ENCODE measurements at regions not wholly inside any gene's neighbourhood (a gene's known extent, or its start where the extent isn't known, plus 50 kb on each side); places are given as distances from the start of the nearest gene placed in this dataset.

DNA sequence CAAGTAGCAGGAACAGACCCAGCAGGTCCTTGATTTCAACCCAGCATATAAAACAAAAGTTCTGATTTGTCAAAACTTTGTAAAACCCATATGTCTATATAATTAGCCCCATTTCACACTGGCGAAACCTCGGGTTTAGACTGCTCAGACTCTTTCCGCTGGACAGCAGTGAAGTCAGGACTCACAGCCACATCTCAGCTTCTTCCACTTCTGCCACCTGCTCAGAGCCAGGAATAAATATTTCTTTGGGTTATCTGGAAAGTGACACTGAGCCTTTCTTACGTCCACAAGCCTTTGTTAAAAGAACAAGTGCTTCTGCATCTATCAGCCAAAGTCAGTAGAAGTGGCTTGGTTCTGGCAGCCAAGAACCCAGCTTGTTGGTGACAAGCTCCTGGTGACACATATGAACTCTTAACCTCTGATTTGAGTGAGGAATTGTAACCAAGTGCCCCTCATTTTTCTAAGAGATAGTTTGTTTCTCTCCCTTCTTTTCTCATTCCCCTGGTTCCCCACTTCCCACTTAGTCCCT lies 118.1 kb upstream of the CHD2 start:
- TF ChIP-seq GLIS3 (CRISPR knock-in tag; IDR thresholded peaks at IDR 0.05) (no peak), CSDC2 (CRISPR knock-in tag; IDR thresholded peaks at IDR 0.05) (no peak), CREB5 (CRISPR knock-in tag; IDR thresholded peaks at IDR 0.05; ENCODE audit: low read depth) (no peak), ZFP30 (CRISPR knock-in tag; IDR thresholded peaks at IDR 0.05) (no peak)

All from SK-N-SH treated with all-trans-retinoic acid at 6 μM for 48 hours (cell line).